ENCODE measurements at regions not wholly inside any gene's neighbourhood (a gene's known extent, or its start where the extent isn't known, plus 50 kb on each side); places are given as distances from the start of the nearest gene placed in this dataset.
"Not testable (repeated sequence)": the region's sequence is repeated elsewhere in the genome, so short reads cannot be mapped to it uniquely, and the experiment has no call there.

- WGBS, 10 experiments = 27 to 100% (median 50%) methylated on average over 1 to 11 of the region's 12 CpGs; no CpG with 5 or more reads in 1 of the 10 experiments
- H3K4me1 ChIP-seq (replicated peaks in 1 of 2) = peaks cover 0 to 8% of the 10 kb centered on the region in 2 donors
- H3K4me3 ChIP-seq = no peak overlapping the region
- in situ Hi-C loops (cut with MboI; ENCODE audit: low pct_unique_long_range_greater_than_20kb in 2 of 9, low sequenced_read_pairs in 9 of 9, unreplicated experiment in 9 of 9) = no loop called here
- H3K27ac ChIP-seq = no peak overlapping the region
- peak in 1 of 8 experiments; percentile 31 for ATAC-seq (replicated peaks in 6 of 8)
These were observed 63.8 kb downstream of the TNFAIP2 start for GRCh38 chr14:103186909-103187586.

- peaks cover 0 to 8% of the 10 kb centered on the region in 2 donors for H3K4me1 ChIP-seq (replicated peaks in 1 of 2)
- in situ Hi-C loops (cut with MboI; ENCODE audit: low pct_unique_long_range_greater_than_20kb in 2 of 9, low sequenced_read_pairs in 9 of 9, unreplicated experiment in 9 of 9) = no loop called here
- 90 to 100% methylated on average over 1 to 2 of the region's 4 CpGs; no CpG with 5 or more reads in 8 of the 10 experiments for WGBS, 10 experiments
- ATAC-seq (replicated peaks in 6 of 8) = no peak
- H3K27ac ChIP-seq = no peak overlapping the region
- no peak overlapping the region for H3K4me3 ChIP-seq
These were observed 64.7 kb downstream of the TNFAIP2 start for GRCh38 chr14:103187911-103188310.

DNA sequence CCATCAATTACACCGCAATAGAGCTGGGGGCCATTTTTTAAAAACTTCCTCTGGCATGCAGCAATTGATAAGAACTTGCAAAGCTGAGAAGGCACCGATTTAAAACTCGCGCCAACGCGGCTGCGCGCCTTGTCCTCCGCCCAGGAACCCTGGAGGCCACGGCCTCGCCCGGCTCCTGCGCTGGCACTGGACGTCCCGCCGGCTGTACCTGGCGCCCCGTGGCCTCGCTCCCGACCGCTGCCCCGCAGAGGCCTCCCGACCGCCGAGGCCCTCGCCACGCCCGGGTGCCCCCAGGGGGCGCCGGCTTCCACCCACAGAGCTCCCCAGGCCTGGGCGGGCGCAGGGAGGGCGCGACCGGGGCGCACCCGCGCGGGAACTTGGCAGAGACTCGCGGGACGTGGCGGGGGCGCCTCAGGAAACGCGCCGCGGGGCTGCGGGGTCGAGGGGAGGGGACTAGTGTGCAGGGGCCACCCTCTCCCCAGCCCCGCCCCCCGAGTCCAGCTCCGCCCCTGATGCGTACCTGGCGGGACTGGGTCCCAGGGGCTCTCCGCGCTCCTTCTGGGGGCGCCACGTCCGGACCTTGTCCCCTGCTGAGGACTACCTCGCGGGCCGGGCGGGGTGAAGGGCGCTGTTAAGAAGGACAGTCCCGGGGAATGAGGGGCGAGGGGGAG is 65.7 kb downstream of the TNFAIP2 start:
- in situ Hi-C loops (cut with MboI; ENCODE audit: low pct_unique_long_range_greater_than_20kb in 2 of 9, low sequenced_read_pairs in 9 of 9, unreplicated experiment in 9 of 9) = no loop called here
- WGBS, 10 experiments = 0 to 13% (median 12%) methylated on average over 1 to 15 of the region's 67 CpGs; no CpG with 5 or more reads in 6 of the 10 experiments
- Histone ChIP-seq H3K4me3 (peak overlapping the region in 3 of 5 donors; percentile 11 to 15 (median 12)), H3K27ac (no peak overlapping the region), H3K4me1 (replicated peaks in 1 of 2) (peaks cover 0 to 8% of the 10 kb centered on the region in 2 donors)
- peak; percentile 58 to 89 (median 76) for ATAC-seq (replicated peaks in 6 of 8)

DNA sequence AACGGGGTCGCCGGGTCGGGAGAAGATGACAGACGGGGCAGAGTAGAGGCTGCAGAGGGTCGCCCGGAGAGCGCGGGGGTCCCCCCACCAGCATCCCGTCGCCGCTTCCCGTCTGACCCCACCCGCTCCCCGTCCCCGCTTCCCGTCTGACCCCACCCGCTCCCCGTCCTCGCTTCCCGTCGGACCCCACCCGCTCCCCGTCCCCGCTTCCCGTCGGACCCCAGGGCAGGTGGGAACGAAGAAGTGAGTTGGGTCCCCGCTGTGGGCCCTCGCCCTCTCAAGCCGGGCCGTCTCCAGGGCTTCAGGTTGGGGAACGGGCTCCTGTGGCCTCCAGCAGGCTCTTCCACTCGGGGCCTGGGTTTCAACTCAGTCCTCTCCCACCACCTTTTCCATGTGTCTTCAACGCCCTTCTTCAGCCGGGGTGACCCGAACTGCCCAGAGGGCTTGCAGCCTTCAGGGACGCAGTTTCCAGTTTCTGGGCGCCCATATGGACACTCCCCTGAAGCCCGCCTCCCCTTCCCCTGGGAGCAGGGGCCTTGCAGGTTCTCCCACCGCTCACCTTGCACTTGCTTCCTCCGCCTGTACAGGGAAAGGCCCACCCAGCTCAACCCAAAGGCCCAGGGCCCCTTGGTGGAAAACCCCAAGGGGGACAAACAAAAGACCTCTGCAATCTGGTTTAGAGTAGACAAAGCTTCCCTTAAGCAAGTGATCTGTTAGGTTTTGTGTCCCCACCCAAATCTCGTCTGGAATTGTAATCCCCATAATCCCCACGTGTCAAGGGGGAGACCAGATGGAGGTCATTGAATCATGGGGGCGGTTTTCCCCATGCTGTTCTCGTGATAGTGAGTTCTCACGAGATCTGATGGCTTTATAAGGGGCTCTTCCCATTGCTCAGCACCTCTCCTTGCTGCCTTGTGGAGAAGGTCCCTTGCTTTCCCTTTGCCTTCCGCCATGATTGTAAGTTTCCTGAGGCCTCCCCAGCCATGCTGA is 66.5 kb downstream of the TNFAIP2 start:
- H3K4me1 ChIP-seq (replicated peaks in 1 of 2) = peaks cover 0 to 8% of the 10 kb centered on the region in 2 donors
- no peak overlapping the region for H3K27ac ChIP-seq
- no peak for ATAC-seq (replicated peaks in 6 of 8)
- H3K4me3 ChIP-seq = peak overlapping the region in 1 of 5 donors; percentile 12
- in situ Hi-C loops (cut with MboI; ENCODE audit: low pct_unique_long_range_greater_than_20kb in 2 of 9, low sequenced_read_pairs in 9 of 9, unreplicated experiment in 9 of 9) = no loop called here
- WGBS, 10 experiments = 75 to 100% (median 92%) methylated on average over 1 to 4 of the region's 48 CpGs; no CpG with 5 or more reads in 6 of the 10 experiments

DNA sequence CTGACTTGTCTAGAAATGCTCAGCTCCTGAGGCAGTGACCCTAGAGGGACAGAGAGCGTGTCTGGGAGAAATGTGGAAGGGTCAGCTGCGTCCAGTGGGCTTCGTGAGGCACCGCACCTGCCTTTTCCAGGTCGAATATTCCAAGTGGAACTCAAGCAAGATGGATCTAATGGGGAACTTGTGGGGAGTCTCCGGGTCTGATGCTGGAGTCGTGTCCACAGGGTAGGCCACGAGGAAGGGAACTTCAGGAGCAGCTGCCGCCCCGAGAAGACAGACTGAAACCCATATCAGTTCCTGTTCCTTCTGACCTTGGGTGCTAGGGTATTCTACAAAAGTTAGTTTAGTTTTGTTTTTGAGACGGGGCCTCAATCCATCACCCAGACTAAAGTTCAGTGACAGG is 67.5 kb downstream of the TNFAIP2 start:
- no peak overlapping the region for H3K27ac ChIP-seq
- in situ Hi-C loops (cut with MboI; ENCODE audit: low pct_unique_long_range_greater_than_20kb in 2 of 9, low sequenced_read_pairs in 9 of 9, unreplicated experiment in 9 of 9) = no loop called here
- H3K4me3 ChIP-seq = no peak overlapping the region
- ATAC-seq (replicated peaks in 6 of 8) = no peak
- WGBS, 10 experiments = 57 to 100% (median 88%) methylated on average over 1 to 6 of the region's 11 CpGs; no CpG with 5 or more reads in 2 of the 10 experiments
- H3K4me1 ChIP-seq (replicated peaks in 1 of 2) = peaks cover 0 to 8% of the 10 kb centered on the region in 2 donors

- Histone ChIP-seq H3K27ac (no peak overlapping the region), H3K4me3 (no peak overlapping the region), H3K4me1 (replicated peaks in 1 of 2) (peaks cover 0 to 5% of the 10 kb centered on the region in 2 donors)
- WGBS, 10 experiments = 17 to 80% methylated on average over 1 to 2 of the region's 3 CpGs; no CpG with 5 or more reads in 8 of the 10 experiments
- in situ Hi-C loops (cut with MboI; ENCODE audit: low pct_unique_long_range_greater_than_20kb in 2 of 9, low sequenced_read_pairs in 9 of 9, unreplicated experiment in 9 of 9) = no loop called here
- ATAC-seq (replicated peaks in 6 of 8) = peak in 1 of 8 experiments; percentile 72
These were observed 68.6 kb downstream of the TNFAIP2 start for GRCh38 chr14:103191844-103192243.

- ATAC-seq (replicated peaks in 6 of 8) = peak in 1 of 8 experiments; percentile 37
- Histone ChIP-seq H3K4me1 (replicated peaks in 1 of 2) (peaks cover 0 to under 1% of the 10 kb centered on the region in 2 donors), H3K4me3 (no peak overlapping the region), H3K27ac (no peak overlapping the region)
- in situ Hi-C loops (cut with MboI; ENCODE audit: low pct_unique_long_range_greater_than_20kb in 2 of 9, low sequenced_read_pairs in 9 of 9, unreplicated experiment in 9 of 9) = no loop called here
- 42 to 100% (median 60%) methylated on average over 1 to 6 of the region's 7 CpGs; no CpG with 5 or more reads in 1 of the 10 experiments for WGBS, 10 experiments
These were observed 69.1 kb downstream of the TNFAIP2 start for GRCh38 chr14:103192246-103192840.

DNA sequence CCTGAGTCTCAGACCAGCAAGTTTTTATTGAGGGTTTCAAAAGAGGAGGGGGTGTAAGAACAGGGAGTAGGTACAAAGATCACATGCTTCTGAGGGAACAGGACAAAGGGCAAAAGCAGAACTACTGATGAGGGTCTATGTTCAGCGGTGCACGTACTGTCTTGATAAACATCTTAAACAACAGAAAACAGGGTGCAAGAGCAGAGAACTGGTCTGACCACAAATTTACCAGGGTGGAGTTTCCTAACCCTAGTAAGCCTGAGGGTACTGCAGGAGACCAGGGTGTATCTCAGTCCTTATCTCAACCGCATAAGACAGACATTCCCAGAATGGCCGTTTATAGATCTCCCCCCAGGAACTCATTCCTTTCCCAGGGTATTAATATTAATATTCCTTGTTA is 69.6 kb downstream of the TNFAIP2 start:
- 60 to 97% (median 83%) methylated on average over 1 to 4 of the region's 4 CpGs; no CpG with 5 or more reads in 5 of the 10 experiments for WGBS, 10 experiments
- H3K4me3 ChIP-seq; ATAC-seq (replicated peaks in 6 of 8); H3K4me1 ChIP-seq (replicated peaks in 1 of 2); in situ Hi-C loops (cut with MboI; ENCODE audit: low pct_unique_long_range_greater_than_20kb in 2 of 9, low sequenced_read_pairs in 9 of 9, unreplicated experiment in 9 of 9); H3K27ac ChIP-seq: not testable (repeated sequence)

- WGBS, 10 experiments = 75 to 100% (median 93%) methylated on average over 1 to 10 of the region's 10 CpGs; no CpG with 5 or more reads in 1 of the 10 experiments
- in situ Hi-C loops (cut with MboI; ENCODE audit: low pct_unique_long_range_greater_than_20kb in 2 of 9, low sequenced_read_pairs in 9 of 9, unreplicated experiment in 9 of 9); H3K4me3 ChIP-seq; H3K4me1 ChIP-seq (replicated peaks in 1 of 2); ATAC-seq (replicated peaks in 6 of 8); H3K27ac ChIP-seq: not testable (repeated sequence)
These were observed 70.2 kb downstream of the TNFAIP2 start for GRCh38 chr14:103193491-103193890.

- 48 to 89% (median 80%) methylated on average over 3 to 14 of the region's 16 CpGs; no CpG with 5 or more reads in 2 of the 10 experiments for WGBS, 10 experiments
- in situ Hi-C loops (cut with MboI; ENCODE audit: low pct_unique_long_range_greater_than_20kb in 2 of 9, low sequenced_read_pairs in 9 of 9, unreplicated experiment in 9 of 9) = no loop called here
- no peak overlapping the region for H3K27ac ChIP-seq
- ATAC-seq (replicated peaks in 6 of 8) = peak in 1 of 8 experiments; percentile 9
- peaks cover 0 to 3% of the 10 kb centered on the region in 2 donors for H3K4me1 ChIP-seq (replicated peaks in 1 of 2)
- no peak overlapping the region for H3K4me3 ChIP-seq
These were observed 71.2 kb downstream of the TNFAIP2 start for GRCh38 chr14:103194256-103195045.

DNA sequence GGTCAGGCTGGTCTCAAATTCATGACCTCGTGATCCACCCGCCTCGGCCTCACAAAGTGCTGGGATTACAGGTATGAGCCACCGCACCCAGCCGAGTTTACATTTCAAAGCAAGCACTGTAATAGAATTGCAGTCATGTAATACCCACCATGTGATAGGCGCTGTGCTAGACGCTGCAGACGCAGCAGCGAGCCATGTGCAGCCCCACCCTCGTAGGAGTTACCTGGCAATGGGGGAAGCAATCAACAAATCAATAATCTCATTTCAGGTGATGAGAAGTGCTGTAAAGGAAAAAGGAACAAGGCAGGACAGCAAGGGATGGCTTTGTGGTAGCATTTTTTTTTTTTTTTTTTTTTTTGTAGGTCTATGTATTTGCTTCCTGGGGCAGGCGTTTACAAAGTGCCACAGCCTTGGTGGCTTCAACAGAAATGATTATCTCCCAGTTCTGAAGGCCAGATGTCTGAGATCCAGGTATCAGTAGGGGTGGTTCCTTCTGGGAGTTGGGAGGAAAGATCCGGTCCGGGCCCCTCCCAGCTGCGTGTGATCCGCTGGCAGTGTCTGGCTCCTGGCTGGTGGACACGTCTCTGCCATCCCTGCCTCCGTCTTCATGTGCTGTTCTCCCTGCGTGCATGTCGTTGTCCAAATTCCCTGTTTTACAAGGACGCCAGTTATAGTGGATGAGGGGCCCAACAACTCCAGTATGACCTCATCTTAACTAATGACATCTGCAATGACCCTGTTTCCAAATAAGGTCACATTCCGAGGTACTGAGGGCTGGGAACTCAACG is 72.8 kb downstream of the TNFAIP2 start:
- in situ Hi-C loops (cut with MboI; ENCODE audit: low pct_unique_long_range_greater_than_20kb in 2 of 9, low sequenced_read_pairs in 9 of 9, unreplicated experiment in 9 of 9) = no loop called here
- WGBS, 10 experiments = 61 to 100% (median 90%) methylated on average over 1 to 13 of the region's 22 CpGs; no CpG with 5 or more reads in 2 of the 10 experiments
- Histone ChIP-seq H3K4me1 (replicated peaks in 1 of 2) (peaks cover 0 to 3% of the 10 kb centered on the region in 2 donors), H3K27ac (no peak overlapping the region), H3K4me3 (no peak overlapping the region)
- no peak for ATAC-seq (replicated peaks in 6 of 8)

Data from motor neuron (in vitro differentiated cells).